ENCODE measurements at regions not wholly inside any gene's neighbourhood (a gene's known extent, or its start where the extent isn't known, plus 50 kb on each side); places are given as distances from the start of the nearest gene placed in this dataset.

GRCh38 chr5:152623951-152624350 is 218.9 kb upstream of the NMUR2 start:
- no peaks in the 10 kb centered on the region for H3K4me1 ChIP-seq (ENCODE audit: control insufficient read depth, insufficient read depth, low read length)
- TF ChIP-seq ZNF23 (tag by site-specific recombination; IDR thresholded peaks at IDR 0.05; ENCODE audit: borderline replicate concordance) (no peak), RBAK (tag by site-specific recombination; IDR thresholded peaks at IDR 0.05) (no peak), ZBTB11 (tag by site-specific recombination; conservative IDR thresholded peaks at IDR 0.05; ENCODE audit: low read depth) (no peak), ZNF510 (tag by site-specific recombination; IDR thresholded peaks at IDR 0.05; ENCODE audit: insufficient replicate concordance) (no peak), REPIN1 (tag by site-specific recombination; IDR thresholded peaks at IDR 0.05; ENCODE audit: low read depth) (no peak), ZNF239 (tag by site-specific recombination; IDR thresholded peaks at IDR 0.05) (no peak), CTCF (tag by site-specific recombination; IDR thresholded peaks at IDR 0.05) (no peak), ZNF398 (tag by site-specific recombination; IDR thresholded peaks at IDR 0.05) (no peak), SP7 (tag by site-specific recombination; IDR thresholded peaks at IDR 0.05) (no peak), ZNF629 (tag by site-specific recombination; IDR thresholded peaks at IDR 0.05) (no peak), ZNF211 (tag by site-specific recombination; IDR thresholded peaks at IDR 0.05; ENCODE audit: low read depth) (no peak), ZSCAN5A (tag by site-specific recombination; IDR thresholded peaks at IDR 0.05) (no peak), ZNF548 (tag by site-specific recombination; IDR thresholded peaks at IDR 0.05) (no peak), ZNF785 (tag by site-specific recombination; IDR thresholded peaks at IDR 0.05) (no peak)
- TF ChIP-seq, protein P1, sequence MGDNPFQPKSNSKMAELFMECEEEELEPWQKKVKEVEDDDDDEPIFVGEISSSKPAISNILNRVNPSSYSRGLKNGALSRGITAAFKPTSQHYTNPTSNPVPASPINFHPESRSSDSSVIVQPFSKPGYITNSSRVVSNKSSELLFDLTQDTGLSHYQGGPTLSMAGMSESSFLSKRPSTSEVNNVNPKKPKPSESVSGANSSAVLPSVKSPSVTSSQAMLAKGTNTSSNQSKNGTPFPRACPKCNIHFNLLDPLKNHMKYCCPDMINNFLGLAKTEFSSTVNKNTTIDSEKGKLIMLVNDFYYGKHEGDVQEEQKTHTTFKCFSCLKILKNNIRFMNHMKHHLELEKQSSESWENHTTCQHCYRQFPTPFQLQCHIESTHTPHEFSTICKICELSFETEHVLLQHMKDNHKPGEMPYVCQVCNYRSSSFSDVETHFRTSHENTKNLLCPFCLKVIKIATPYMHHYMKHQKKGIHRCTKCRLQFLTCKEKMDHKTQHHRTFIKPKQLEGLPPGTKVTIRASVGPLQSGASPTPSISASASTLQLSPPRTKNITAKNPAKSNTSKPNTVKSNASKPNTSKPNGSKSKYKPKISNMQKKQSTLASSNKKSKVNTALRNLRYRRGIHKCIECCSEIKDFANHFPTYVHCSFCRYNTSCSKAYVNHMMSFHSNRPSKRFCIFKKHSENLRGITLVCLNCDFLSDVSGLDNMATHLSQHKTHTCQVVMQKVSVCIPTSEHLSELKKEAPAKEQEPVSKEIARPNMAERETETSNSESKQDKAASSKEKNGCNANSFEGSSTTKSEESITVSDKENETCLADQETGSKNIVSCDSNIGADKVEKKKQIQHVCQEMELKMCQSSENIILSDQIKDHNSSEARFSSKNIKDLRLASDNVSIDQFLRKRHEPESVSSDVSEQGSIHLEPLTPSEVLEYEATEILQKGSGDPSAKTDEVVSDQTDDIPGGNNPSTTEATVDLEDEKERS (tag by site-specific recombination; IDR thresholded peaks at IDR 0.05): no peak
- no peak overlapping the region for H3K4me3 ChIP-seq (ENCODE audit: low read depth, low read length)
- H3K27ac ChIP-seq (ENCODE audit: extremely low read depth, low read depth, low read length): no peak overlapping the region
- ChIA-PET CTCF (no interaction called here), POLR2A (no interaction called here)
- H3K9me3 ChIP-seq (ENCODE audit: control insufficient read depth, insufficient read depth, low read depth, low read length): no peaks in the 10 kb centered on the region
- H3K36me3 ChIP-seq (ENCODE audit: control insufficient read depth in 2 of 2, insufficient read depth in 1 of 2, low read length in 2 of 2): no peaks in the 10 kb centered on the region
